Natural killer cell (primary cell): ENCODE measurements at regions not wholly inside any gene's neighbourhood (a gene's known extent, or its start where the extent isn't known, plus 50 kb on each side); places are given as distances from the start of the nearest gene placed in this dataset.

Source experiments
- ATAC-seq, 3 donors: fragments of 150-1000 bp in 2 of 3; fragments of 200-7000 bp in 1 of 3; cut with Tn5 transposase; 1 replicate in 1 of 3; 2 replicates in 2 of 3; pipeline ENCODE4 v1.10.0; 2021; ENCODE audit warnings: mild to moderate bottlenecking in 2 of 3, moderate library complexity in 2 of 3
- DNase-seq, 2 donors: peaks; one replicate each; pipeline versions ENCODE4 v3.0.0 to v3.0.0-alpha.2; 2013 to 2021; ENCODE audit warnings: mixed read lengths in 1 of 2
- H3K27ac ChIP-seq: one replicate; pipeline ENCODE4 v1.5.1; 2013; ENCODE audit warnings: mild to moderate bottlenecking, low read length
- H3K27me3 ChIP-seq: one replicate; pipeline ENCODE4 v1.6.1; 2013; ENCODE audit warnings: low read length; ENCODE audit not compliant: control insufficient read depth, insufficient read depth
- H3K36me3 ChIP-seq: one replicate; pipeline ENCODE4 v1.6.1; 2013; ENCODE audit warnings: low read length; ENCODE audit not compliant: control insufficient read depth, insufficient read depth
- H3K4me1 ChIP-seq: one replicate; pipeline ENCODE4 v1.6.1; 2013; ENCODE audit warnings: low read length; ENCODE audit not compliant: control insufficient read depth, insufficient read depth
- H3K4me3 ChIP-seq: one replicate; pipeline ENCODE4 v1.5.1; 2013; ENCODE audit warnings: low read length
- H3K9me3 ChIP-seq: one replicate; pipeline ENCODE4 v1.6.1; 2013; ENCODE audit warnings: low read length; ENCODE audit not compliant: control insufficient read depth, insufficient read depth
- H3K27ac Mint-ChIP-seq, 2 donors: one replicate each; pipeline ENCODE4 v1.8.0; 2022; ENCODE audit warnings: mild to moderate bottlenecking in 2 of 2, mixed read lengths in 2 of 2, moderate library complexity in 1 of 2
- H3K27me3 Mint-ChIP-seq, 2 donors: one replicate each; pipeline ENCODE4 v1.8.0; 2022; ENCODE audit warnings: low read depth in 2 of 2, mixed read lengths in 2 of 2
- H3K36me3 Mint-ChIP-seq: one replicate; pipeline ENCODE4 v1.8.0; 2022; ENCODE audit warnings: mixed read lengths
- H3K4me1 Mint-ChIP-seq, 2 donors: one replicate each; pipeline ENCODE4 v1.8.0; 2022; ENCODE audit warnings: mixed read lengths in 2 of 2
- H3K4me3 Mint-ChIP-seq: one replicate; pipeline ENCODE4 v1.8.0; 2022; ENCODE audit warnings: mild to moderate bottlenecking, moderate library complexity, mixed read lengths
- H3K9me3 Mint-ChIP-seq, 2 donors: one replicate each; pipeline ENCODE4 v1.8.0; 2022; ENCODE audit warnings: mixed read lengths in 2 of 2
- WGBS: methylation state at CpG from one replicate; pipeline ENCODE4 v1.1.7; 2013; ENCODE audit warnings: missing lambda C conversion rate; ENCODE audit not compliant: insufficient coverage; 5-methylcytosine and 5-hydroxymethylcytosine counted together
- intact Hi-C: fragments of 100-400 bp; cut with micrococcal nuclease; formaldehyde crosslinking; loops from one replicate; pipeline ENCODE4 v1.14.2; 2022
- TF ChIP-seq, protein P1 (sequence below): fragments of 200-600 bp; IDR thresholded peaks from one replicate; pipeline ENCODE4 v1.8.0; 2022; ENCODE audit warnings: antibody characterized with exemption

DNA sequence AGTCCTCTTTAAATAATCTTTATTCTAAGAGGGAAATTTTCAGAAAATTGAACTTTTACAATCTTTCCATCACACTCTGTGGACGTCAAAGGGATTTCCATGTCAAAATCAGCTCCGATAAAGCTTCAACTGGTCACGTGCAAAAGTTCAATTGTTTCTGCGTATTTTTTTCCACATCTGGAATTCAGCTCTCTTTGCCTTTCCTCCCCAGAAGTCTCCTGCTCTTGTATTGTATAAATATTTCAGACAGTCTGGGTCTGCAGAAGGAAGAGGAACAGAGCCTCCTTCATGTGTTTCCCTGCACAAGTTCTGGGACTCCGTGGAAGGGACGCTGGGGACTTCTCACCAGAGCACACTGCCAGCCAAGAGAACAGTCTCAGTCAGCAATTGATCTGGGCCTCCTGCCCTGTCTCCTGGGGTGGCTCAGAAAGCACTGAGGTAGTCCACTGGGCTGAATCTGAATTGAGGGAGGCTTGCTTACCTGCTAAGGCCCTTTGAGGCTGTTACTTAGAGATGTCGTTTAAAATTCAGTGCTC, 251.5 kb downstream of the TFCP2L1 start:
- no peaks in the 10 kb centered on the region for H3K36me3 Mint-ChIP-seq
- TF ChIP-seq, protein P1, sequence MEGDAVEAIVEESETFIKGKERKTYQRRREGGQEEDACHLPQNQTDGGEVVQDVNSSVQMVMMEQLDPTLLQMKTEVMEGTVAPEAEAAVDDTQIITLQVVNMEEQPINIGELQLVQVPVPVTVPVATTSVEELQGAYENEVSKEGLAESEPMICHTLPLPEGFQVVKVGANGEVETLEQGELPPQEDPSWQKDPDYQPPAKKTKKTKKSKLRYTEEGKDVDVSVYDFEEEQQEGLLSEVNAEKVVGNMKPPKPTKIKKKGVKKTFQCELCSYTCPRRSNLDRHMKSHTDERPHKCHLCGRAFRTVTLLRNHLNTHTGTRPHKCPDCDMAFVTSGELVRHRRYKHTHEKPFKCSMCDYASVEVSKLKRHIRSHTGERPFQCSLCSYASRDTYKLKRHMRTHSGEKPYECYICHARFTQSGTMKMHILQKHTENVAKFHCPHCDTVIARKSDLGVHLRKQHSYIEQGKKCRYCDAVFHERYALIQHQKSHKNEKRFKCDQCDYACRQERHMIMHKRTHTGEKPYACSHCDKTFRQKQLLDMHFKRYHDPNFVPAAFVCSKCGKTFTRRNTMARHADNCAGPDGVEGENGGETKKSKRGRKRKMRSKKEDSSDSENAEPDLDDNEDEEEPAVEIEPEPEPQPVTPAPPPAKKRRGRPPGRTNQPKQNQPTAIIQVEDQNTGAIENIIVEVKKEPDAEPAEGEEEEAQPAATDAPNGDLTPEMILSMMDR = no peak

GRCh38 chr2:121034551-121034950, 250.5 kb downstream of the TFCP2L1 start:
- Histone ChIP-seq H3K9me3 (no peaks in the 10 kb centered on the region), H3K27me3 (no peaks in the 10 kb centered on the region), H3K27ac (no peak overlapping the region), H3K4me3 (no peak overlapping the region), H3K4me1 (no peaks in the 10 kb centered on the region), H3K36me3 (no peaks in the 10 kb centered on the region)
- WGBS = 79% methylated on average over 5 of the region's 5 CpGs
- intact Hi-C loops = no loop called here
- Mint-ChIP-seq H3K36me3 (no peaks in the 10 kb centered on the region), H3K4me1 (no peaks in the 10 kb centered on the region), H3K9me3 (no peaks in the 10 kb centered on the region), H3K27ac (no peak overlapping the region), H3K4me3 (no peak overlapping the region), H3K27me3 (peaks cover 12% of the 10 kb centered on the region in 2 donors)
- no peak for ATAC-seq
- TF ChIP-seq, protein P1 = no peak
- no peak for DNase-seq

More for the DNA sequence above, 251.5 kb downstream of the TFCP2L1 start:
- Mint-ChIP-seq H3K4me3 (no peak overlapping the region), H3K9me3 (no peaks in the 10 kb centered on the region), H3K27ac (no peak overlapping the region), H3K27me3 (peaks cover 12 to 14% of the 10 kb centered on the region in 2 donors), H3K4me1 (no peaks in the 10 kb centered on the region)
- Histone ChIP-seq H3K4me3 (no peak overlapping the region), H3K27ac (no peak overlapping the region), H3K36me3 (no peaks in the 10 kb centered on the region), H3K27me3 (no peaks in the 10 kb centered on the region), H3K4me1 (no peaks in the 10 kb centered on the region), H3K9me3 (no peaks in the 10 kb centered on the region)
- ATAC-seq = no peak
- DNase-seq = no peak
- 92% methylated on average over 7 of the region's 7 CpGs for WGBS
- intact Hi-C loops = no loop called here

GRCh38 chr2:121036226-121036692, 248.7 kb downstream of the TFCP2L1 start:
- H3K36me3 ChIP-seq = no peaks in the 10 kb centered on the region
- Mint-ChIP-seq H3K9me3 (no peaks in the 10 kb centered on the region), H3K4me1 (no peaks in the 10 kb centered on the region), H3K27me3 (peaks cover 0 to 6% of the 10 kb centered on the region in 2 donors), H3K4me3 (no peak overlapping the region), H3K36me3 (no peaks in the 10 kb centered on the region), H3K27ac (no peak overlapping the region)
- H3K4me3 ChIP-seq = no peak overlapping the region
- TF ChIP-seq, protein P1 = no peak
- intact Hi-C loops = no loop called here
- DNase-seq (no peak), ATAC-seq (no peak)
- 89% methylated on average over 2 of the region's 2 CpGs for WGBS
- H3K27ac ChIP-seq = no peak overlapping the region
- H3K9me3 ChIP-seq = no peaks in the 10 kb centered on the region
- no peaks in the 10 kb centered on the region for H3K4me1 ChIP-seq
- no peaks in the 10 kb centered on the region for H3K27me3 ChIP-seq

DNA sequence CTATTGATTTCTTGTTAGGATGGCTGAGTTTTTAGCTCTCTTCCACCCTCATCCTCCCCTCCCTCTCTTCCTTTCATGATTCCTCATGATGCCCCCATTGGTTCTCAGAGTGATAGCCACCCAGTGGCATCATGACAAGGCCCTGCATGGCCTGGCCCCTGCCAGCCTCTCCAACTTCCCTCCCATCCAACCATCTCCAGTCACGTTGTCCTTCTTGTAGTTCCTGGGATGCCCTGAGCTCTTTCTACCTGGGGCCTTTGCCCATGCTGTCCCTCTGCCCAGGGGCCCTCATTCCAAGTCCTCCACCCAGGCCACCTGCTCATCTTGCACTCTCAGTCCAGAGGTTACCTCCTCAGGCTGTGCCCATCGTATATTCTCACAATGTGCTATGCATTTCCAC, 247.5 kb downstream of the TFCP2L1 start:
- no peaks in the 10 kb centered on the region for H3K4me1 Mint-ChIP-seq
- no peaks in the 10 kb centered on the region for H3K36me3 ChIP-seq
- H3K36me3 Mint-ChIP-seq = no peaks in the 10 kb centered on the region
- H3K27me3 ChIP-seq = no peaks in the 10 kb centered on the region
- H3K27ac Mint-ChIP-seq = no peak overlapping the region
- TF ChIP-seq, protein P1 = no peak
- H3K9me3 ChIP-seq = no peaks in the 10 kb centered on the region
- no peak overlapping the region for H3K4me3 Mint-ChIP-seq
- H3K4me1 ChIP-seq = no peaks in the 10 kb centered on the region
- intact Hi-C loops = no loop called here
- no peak for DNase-seq
- H3K9me3 Mint-ChIP-seq = no peaks in the 10 kb centered on the region
- 89% methylated on average over 2 of the region's 2 CpGs for WGBS
- peaks cover 0 to 6% of the 10 kb centered on the region in 2 donors for H3K27me3 Mint-ChIP-seq
- no peak overlapping the region for H3K27ac ChIP-seq
- no peak overlapping the region for H3K4me3 ChIP-seq
- ATAC-seq = no peak
